ENCODE measurements at regions not wholly inside any gene's neighbourhood (a gene's known extent, or its start where the extent isn't known, plus 50 kb on each side); places are given as distances from the start of the nearest gene placed in this dataset.

GRCh38 chr12:126998747-126999285 lies 1268.2 kb upstream of the TMEM132C start:
- ChIA-PET POLR2A (no interaction called here), CTCF (no interaction called here)
- no peak overlapping the region for H3K4me3 ChIP-seq (ENCODE audit: low read depth, low read length)
- no peak for DNase-seq (ENCODE audit: low read depth, low spot score)
- TF ChIP-seq, protein P1, sequence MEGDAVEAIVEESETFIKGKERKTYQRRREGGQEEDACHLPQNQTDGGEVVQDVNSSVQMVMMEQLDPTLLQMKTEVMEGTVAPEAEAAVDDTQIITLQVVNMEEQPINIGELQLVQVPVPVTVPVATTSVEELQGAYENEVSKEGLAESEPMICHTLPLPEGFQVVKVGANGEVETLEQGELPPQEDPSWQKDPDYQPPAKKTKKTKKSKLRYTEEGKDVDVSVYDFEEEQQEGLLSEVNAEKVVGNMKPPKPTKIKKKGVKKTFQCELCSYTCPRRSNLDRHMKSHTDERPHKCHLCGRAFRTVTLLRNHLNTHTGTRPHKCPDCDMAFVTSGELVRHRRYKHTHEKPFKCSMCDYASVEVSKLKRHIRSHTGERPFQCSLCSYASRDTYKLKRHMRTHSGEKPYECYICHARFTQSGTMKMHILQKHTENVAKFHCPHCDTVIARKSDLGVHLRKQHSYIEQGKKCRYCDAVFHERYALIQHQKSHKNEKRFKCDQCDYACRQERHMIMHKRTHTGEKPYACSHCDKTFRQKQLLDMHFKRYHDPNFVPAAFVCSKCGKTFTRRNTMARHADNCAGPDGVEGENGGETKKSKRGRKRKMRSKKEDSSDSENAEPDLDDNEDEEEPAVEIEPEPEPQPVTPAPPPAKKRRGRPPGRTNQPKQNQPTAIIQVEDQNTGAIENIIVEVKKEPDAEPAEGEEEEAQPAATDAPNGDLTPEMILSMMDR (IDR thresholded peaks at IDR 0.05; ENCODE audit: insufficient read depth, low read length, missing control alignments), result no peak

DNA sequence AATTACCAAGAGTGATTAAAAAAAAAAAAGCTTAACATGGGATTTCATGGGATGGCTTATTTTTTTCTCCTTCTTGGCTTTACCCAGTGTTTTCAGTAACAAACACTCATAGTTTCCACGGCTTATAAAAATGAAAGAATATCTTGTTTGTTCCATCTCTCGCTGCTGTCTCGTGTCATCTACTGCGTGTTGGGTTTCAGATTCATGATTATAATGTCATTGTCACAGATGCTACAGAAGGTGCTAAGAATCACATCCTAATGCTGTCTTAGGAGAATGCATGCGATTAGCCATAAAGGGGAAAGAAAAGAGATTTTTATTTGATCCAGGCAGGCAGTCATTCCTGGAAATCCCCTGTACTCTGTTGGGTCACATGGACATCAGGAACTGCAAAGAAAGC lies 1267.6 kb upstream of the TMEM132C start:
- TF ChIP-seq, protein P1 (IDR thresholded peaks at IDR 0.05; ENCODE audit: insufficient read depth, low read length, missing control alignments), result no peak
- ChIA-PET POLR2A (no interaction called here), CTCF (no interaction called here)
- H3K4me3 ChIP-seq (ENCODE audit: low read depth, low read length), result no peak overlapping the region
- DNase-seq (ENCODE audit: low read depth, low spot score), result no peak

GRCh38 chr12:127005406-127005805 lies 1261.6 kb upstream of the TMEM132C start:
- no peak for DNase-seq (ENCODE audit: low read depth, low spot score)
- TF ChIP-seq, protein P1 (IDR thresholded peaks at IDR 0.05; ENCODE audit: insufficient read depth, low read length, missing control alignments), result no peak
- H3K4me3 ChIP-seq (ENCODE audit: low read depth, low read length), result no peak overlapping the region
- CTCF ChIA-PET, result no interaction called here
- POLR2A ChIA-PET, result no interaction called here

GRCh38 chr12:127006972-127007371 lies 1260.0 kb upstream of the TMEM132C start:
- ChIA-PET POLR2A (no interaction called here), CTCF (interaction anchor here (1.2 kb wide), 1 partner anchor 356 kb away, joined by 3 read pairs; no protein-coding TSS in a partner anchor)
- DNase-seq (ENCODE audit: low read depth, low spot score), result no peak
- no peak overlapping the region for H3K4me3 ChIP-seq (ENCODE audit: low read depth, low read length)
- TF ChIP-seq, protein P1 (IDR thresholded peaks at IDR 0.05; ENCODE audit: insufficient read depth, low read length, missing control alignments), result no peak

- TF ChIP-seq, protein P1 (IDR thresholded peaks at IDR 0.05; ENCODE audit: insufficient read depth, low read length, missing control alignments), result no peak
- CTCF ChIA-PET, result interaction anchor here (1.1 to 1.2 kb wide), 2 partner anchors 17 to 372 kb away, joined by 3 to 4 read pairs; no protein-coding TSS in a partner anchor
- DNase-seq (ENCODE audit: low read depth, low spot score), result no peak
- H3K4me3 ChIP-seq (ENCODE audit: low read depth, low read length), result no peak overlapping the region
- POLR2A ChIA-PET, result interaction anchor here (0.6 kb wide), 1 partner anchor 421 kb away, joined by 3 read pairs; no protein-coding TSS in a partner anchor
Measured at GRCh38 chr12:127008755-127009403, 1258.1 kb upstream of the TMEM132C start.

GRCh38 chr12:127012109-127012508 lies 1254.9 kb upstream of the TMEM132C start:
- POLR2A ChIA-PET, result no interaction called here

More at GRCh38 chr12:127012109-127012508, 1254.9 kb upstream of the TMEM132C start:
- DNase-seq (ENCODE audit: low read depth, low spot score), result no peak
- CTCF ChIA-PET, result no interaction called here
- no peak overlapping the region for H3K4me3 ChIP-seq (ENCODE audit: low read depth, low read length)
- TF ChIP-seq, protein P1 (IDR thresholded peaks at IDR 0.05; ENCODE audit: insufficient read depth, low read length, missing control alignments), result no peak
